ENCODE measurements at regions not wholly inside any gene's neighbourhood (a gene's known extent, or its start where the extent isn't known, plus 50 kb on each side); places are given as distances from the start of the nearest gene placed in this dataset.

DNA sequence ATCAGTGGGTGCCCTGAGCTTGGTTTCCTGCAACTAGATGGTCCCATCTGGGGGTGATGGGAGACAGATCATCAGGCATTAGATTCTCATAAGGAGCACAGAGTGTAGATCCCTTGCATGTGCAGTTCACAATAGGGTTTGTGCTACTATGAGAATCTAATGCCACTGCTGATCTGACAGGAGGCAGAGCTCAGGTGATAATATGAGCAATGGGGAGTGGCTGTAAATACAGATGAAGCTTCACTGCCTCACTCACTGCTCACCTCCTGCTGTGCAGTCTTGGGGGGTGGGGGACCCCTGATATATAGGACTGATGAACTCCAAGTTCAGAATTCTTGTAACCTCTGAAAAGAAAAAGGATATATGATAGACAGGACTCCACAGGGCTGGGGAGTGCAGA is 108.0 kb downstream of the RIN2 start:
- no peak for DNase-seq (ENCODE audit: low read depth)
- TF ChIP-seq, protein P1, sequence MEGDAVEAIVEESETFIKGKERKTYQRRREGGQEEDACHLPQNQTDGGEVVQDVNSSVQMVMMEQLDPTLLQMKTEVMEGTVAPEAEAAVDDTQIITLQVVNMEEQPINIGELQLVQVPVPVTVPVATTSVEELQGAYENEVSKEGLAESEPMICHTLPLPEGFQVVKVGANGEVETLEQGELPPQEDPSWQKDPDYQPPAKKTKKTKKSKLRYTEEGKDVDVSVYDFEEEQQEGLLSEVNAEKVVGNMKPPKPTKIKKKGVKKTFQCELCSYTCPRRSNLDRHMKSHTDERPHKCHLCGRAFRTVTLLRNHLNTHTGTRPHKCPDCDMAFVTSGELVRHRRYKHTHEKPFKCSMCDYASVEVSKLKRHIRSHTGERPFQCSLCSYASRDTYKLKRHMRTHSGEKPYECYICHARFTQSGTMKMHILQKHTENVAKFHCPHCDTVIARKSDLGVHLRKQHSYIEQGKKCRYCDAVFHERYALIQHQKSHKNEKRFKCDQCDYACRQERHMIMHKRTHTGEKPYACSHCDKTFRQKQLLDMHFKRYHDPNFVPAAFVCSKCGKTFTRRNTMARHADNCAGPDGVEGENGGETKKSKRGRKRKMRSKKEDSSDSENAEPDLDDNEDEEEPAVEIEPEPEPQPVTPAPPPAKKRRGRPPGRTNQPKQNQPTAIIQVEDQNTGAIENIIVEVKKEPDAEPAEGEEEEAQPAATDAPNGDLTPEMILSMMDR (IDR thresholded peaks at IDR 0.05; ENCODE audit: low read length, missing control alignments): no peak
- H3K4me3 ChIP-seq (replicated peaks; ENCODE audit: low read depth, low read length): no peak overlapping the region

DNA sequence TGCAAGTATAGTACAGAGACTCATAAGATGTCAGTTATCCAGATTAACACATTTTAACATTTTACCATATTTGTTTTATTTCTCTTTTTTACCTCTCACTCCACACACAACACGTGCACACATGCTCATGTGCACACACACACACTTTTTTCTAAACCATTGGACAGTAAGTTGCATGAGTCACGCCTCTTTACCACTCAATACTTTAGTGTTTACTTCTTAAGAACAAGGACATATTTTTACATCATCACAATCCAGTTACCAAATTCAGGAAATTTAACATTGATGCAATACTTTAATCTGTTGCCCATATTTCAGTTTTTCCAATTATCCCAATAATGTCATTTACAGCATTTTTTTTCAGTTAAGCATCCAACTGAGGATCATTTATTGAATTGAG is 109.0 kb downstream of the RIN2 start:
- TF ChIP-seq, protein P1 (IDR thresholded peaks at IDR 0.05; ENCODE audit: low read length, missing control alignments): no peak
- peak; percentile 59 for DNase-seq (ENCODE audit: low read depth)

DNA sequence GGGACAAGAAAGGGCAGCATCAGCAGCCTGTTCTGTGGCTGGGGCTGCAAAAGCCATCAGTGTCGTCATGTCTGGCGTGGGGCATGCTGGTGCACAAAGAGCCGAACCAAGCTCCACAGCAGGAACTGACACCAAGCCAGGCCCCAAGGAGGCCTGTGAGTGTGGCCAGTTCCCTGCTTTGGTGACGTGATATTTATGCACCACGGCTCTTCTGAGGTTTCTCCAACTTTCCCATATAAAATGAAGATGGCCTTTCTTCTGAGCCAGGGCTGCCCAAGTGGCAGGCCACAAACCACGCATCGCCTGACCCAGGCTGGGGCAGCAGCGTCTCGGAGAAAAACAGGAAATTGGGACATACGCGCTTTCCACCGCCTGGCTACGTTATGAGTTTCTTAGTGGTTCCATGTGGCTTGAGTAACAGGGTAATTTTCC is 109.9 kb downstream of the RIN2 start:
- TF ChIP-seq, protein P1 (IDR thresholded peaks at IDR 0.05; ENCODE audit: low read length, missing control alignments): no peak
- no peak overlapping the region for H3K4me3 ChIP-seq (replicated peaks; ENCODE audit: low read depth, low read length)
- DNase-seq (ENCODE audit: low read depth): no peak

More for the DNA sequence above, 109.0 kb downstream of the RIN2 start:
- H3K4me3 ChIP-seq (replicated peaks; ENCODE audit: low read depth, low read length): no peak overlapping the region

DNA sequence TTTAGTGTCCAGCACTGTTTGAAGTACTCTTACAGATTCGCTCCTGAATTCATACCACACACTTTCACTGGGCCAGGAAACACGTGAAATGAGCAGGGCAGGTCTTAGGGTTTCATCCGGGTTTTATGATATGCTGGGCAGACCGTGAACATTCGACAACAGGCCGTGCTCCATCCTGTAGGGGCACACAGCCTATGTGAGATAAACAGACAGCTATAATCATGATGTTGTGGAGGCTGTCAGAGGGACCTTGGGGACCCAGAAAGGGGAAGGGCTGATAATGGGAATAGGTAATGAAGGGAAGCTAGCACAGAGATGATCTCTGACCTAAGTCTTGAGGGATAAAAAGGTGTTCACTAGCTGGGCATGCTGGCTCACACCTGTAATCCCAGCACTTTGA is 110.4 kb downstream of the RIN2 start:
- no peak for DNase-seq (ENCODE audit: low read depth)
- H3K4me3 ChIP-seq (replicated peaks; ENCODE audit: low read depth, low read length): no peak overlapping the region
- TF ChIP-seq, protein P1 (IDR thresholded peaks at IDR 0.05; ENCODE audit: low read length, missing control alignments): no peak

DNA sequence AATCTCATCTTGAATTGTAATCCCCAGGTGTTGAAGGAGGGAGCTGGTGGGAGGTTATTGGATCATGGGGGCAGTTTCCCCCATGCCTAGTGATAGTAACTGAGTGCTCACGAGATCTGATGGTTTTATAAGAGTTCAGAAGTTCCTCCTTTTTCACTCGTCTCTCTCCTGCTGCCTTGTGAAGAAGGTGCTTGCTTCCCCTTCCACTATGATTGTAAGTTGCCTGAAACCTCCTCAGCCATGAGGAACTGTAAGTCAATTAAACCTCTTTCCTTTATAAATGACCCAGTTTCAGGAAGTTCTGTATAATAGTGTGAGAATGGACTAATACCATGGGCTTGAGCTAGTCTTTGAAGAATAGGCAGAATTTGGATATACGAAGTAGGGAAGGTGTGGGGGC is 113.9 kb downstream of the RIN2 start:
- no peak for DNase-seq (ENCODE audit: low read depth)
- TF ChIP-seq, protein P1 (IDR thresholded peaks at IDR 0.05; ENCODE audit: low read length, missing control alignments): no peak
- H3K4me3 ChIP-seq (replicated peaks; ENCODE audit: low read depth, low read length): no peak overlapping the region

DNA sequence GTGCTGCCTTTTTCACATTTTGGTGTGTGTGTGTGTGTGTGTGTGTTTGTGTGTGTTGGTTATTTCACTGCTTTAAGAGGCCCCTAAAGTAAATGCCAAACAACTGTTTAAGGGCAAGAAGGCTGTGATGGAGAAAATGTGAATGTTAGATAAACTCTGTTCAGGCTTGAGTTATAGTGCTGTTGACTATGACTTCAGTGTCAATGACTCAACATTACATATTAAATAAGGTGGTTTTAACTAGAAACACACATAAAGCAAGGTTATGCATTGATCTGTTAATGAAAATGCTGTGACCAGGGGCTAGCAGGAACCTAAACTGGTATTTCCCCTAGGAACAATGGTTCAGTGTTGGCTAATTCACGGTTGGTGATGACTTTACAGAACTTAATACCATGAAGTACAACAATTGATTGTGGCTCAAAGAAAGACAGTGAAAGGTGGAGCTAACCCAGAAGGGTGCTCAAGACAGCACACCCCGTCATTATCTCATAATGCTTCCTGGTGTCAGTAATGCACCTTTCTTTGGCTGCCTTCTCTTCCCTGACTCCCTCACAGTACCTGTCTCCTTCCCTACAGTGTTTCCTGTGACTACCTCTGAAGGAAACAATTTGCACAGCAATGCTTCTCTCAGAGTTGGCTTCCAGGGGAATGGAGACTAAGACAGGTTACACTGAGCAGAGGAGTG is 116.1 kb downstream of the RIN2 start:
- TF ChIP-seq, protein P1 (IDR thresholded peaks at IDR 0.05; ENCODE audit: low read length, missing control alignments): no peak
- DNase-seq (ENCODE audit: low read depth): no peak
- no peak overlapping the region for H3K4me3 ChIP-seq (replicated peaks; ENCODE audit: low read depth, low read length)
